H1 (cell line): ENCODE measurements at regions not wholly inside any gene's neighbourhood (a gene's known extent, or its start where the extent isn't known, plus 50 kb on each side); places are given as distances from the start of the nearest gene placed in this dataset.

ENCODE experiments used
- CTCF ChIA-PET: fragments of 300-600 bp; sonication (Branson Sonifier 250); formaldehyde crosslinking; loops from one replicate; lab custom pipeline; 2021; ENCODE audit not compliant: partially characterized antibody; lab: Charles Lee
- POLR2A ChIA-PET: fragments of 300-600 bp; sonication (Branson Sonifier 250); formaldehyde crosslinking; loops from one replicate; lab custom pipeline; 2021; ENCODE audit warnings: inconsistent platforms; ENCODE audit not compliant: partially characterized antibody; lab: Charles Lee
- DNase-seq, 2 experiments: peaks; one replicate each; pipeline versions ENCODE4 v3.0.0 to v3.0.0-alpha.2; 2010 to 2022; ENCODE audit warnings: low spot score in 2 of 2, low read depth in 1 of 2, mixed read lengths in 1 of 2
- FAIRE-seq: peaks from 2 replicates; lab custom pipeline; 2011; peaks lifted over from hg19 to GRCh38; lab: Jason Lieb, UNC
- H2AFZ ChIP-seq: 2 replicates; pipeline ENCODE4 v1.8.1; 2012; ENCODE audit warnings: low read length, inconsistent platforms
- H2AK5ac ChIP-seq: 2 replicates; pipeline ENCODE4 v1.6.1; 2013; ENCODE audit warnings: low read depth, low read length
- H2BK120ac ChIP-seq: replicated peaks from 2 replicates; pipeline ENCODE3; 2013; ENCODE audit warnings: low read depth, low read length, inconsistent platforms
- H2BK12ac ChIP-seq: 2 replicates; pipeline ENCODE4 v1.6.1; 2013; ENCODE audit warnings: low read depth, low read length
- H2BK15ac ChIP-seq: 2 replicates; pipeline ENCODE4 v1.6.1; 2013; ENCODE audit warnings: low read length
- H2BK20ac ChIP-seq: 2 replicates; pipeline ENCODE4 v1.6.1; 2013; ENCODE audit warnings: low read length
- H2BK5ac ChIP-seq: 2 replicates; pipeline ENCODE4 v1.6.1; 2013; ENCODE audit warnings: low read depth, low read length
- H3K14ac ChIP-seq: 2 replicates; pipeline ENCODE4 v1.6.1; 2013; ENCODE audit warnings: inconsistent platforms; ENCODE audit not compliant: insufficient read length
- H3K18ac ChIP-seq: 2 replicates; pipeline ENCODE4 v1.6.1; 2013; ENCODE audit warnings: low read length; ENCODE audit errors: extremely low read depth
- H3K23ac ChIP-seq: 2 replicates; pipeline ENCODE4 v1.6.1; 2013; ENCODE audit warnings: inconsistent platforms; ENCODE audit not compliant: insufficient read length
- H3K23me2 ChIP-seq: 2 replicates; pipeline ENCODE4 v1.6.1; 2013; ENCODE audit warnings: low read depth, low read length
- H3K27ac ChIP-seq: 2 replicates; pipeline ENCODE4 v1.6.1; 2011; ENCODE audit warnings: low read depth, low read length, inconsistent platforms
- H3K27me3 ChIP-seq, 4 experiments: replicated peaks in 1 of 4; 1 replicate in 1 of 4; 2 replicates in 3 of 4; pipeline versions ENCODE4 v1.6.1 to v1.8.1; 2011 to 2013; ENCODE audit warnings: low read length in 3 of 4, mild to moderate bottlenecking in 3 of 4, inconsistent platforms in 2 of 4, mixed read lengths in 2 of 4, moderate library complexity in 1 of 4; ENCODE audit not compliant: control insufficient read depth in 3 of 4, insufficient read depth in 3 of 4; ENCODE audit errors: extremely low read depth in 1 of 4
- H3K36me3 ChIP-seq, 4 experiments: 2 replicates each; pipeline versions ENCODE4 v1.6.1 to v1.8.1; 2011 to 2013; ENCODE audit warnings: mild to moderate bottlenecking in 4 of 4, low read length in 3 of 4, moderate library complexity in 2 of 4, control low read depth in 1 of 4, inconsistent platforms in 1 of 4; ENCODE audit not compliant: insufficient read depth in 4 of 4, control insufficient read depth in 2 of 4
- H3K4ac ChIP-seq: replicated peaks from 2 replicates; pipeline ENCODE3; 2013; ENCODE audit warnings: low read length, low read depth, mixed read lengths, inconsistent platforms; ENCODE audit not compliant: insufficient read length
- H3K4me1 ChIP-seq, 4 experiments: replicated peaks in 1 of 4; 1 replicate in 1 of 4; 2 replicates in 3 of 4; pipeline versions ENCODE4 v1.6.1 to v1.8.1; 2011 to 2013; ENCODE audit warnings: low read length in 3 of 4, inconsistent platforms in 2 of 4, mixed read lengths in 1 of 4; ENCODE audit not compliant: insufficient read depth in 4 of 4, control insufficient read depth in 3 of 4
- H3K4me2 ChIP-seq, 2 experiments: 2 replicates each; pipeline versions ENCODE4 v1.6.1 to v1.8.1; 2011 to 2013; ENCODE audit warnings: low read depth in 2 of 2, low read length in 2 of 2, control low read depth in 1 of 2, inconsistent platforms in 1 of 2, mild to moderate bottlenecking in 1 of 2; ENCODE audit not compliant: insufficient read depth in 1 of 2
- H3K4me3 ChIP-seq, 4 experiments: fragments of 200-600, 300-600 bp in 1 of 4; sonication (generic), shearing (Covaris generic), sonication (Bioruptor Twin) in 1 of 4; 2 replicates each; pipeline versions ENCODE4 v1.5.1 to v1.8.1; 2011 to 2016; ENCODE audit warnings: low read length in 4 of 4, low read depth in 3 of 4, control low read depth in 2 of 4, inconsistent platforms in 2 of 4, mild to moderate bottlenecking in 2 of 4, mixed read lengths in 1 of 4, moderate library complexity in 1 of 4; ENCODE audit not compliant: insufficient read depth in 2 of 4; ENCODE audit errors: extremely low read depth in 1 of 4
- H3K56ac ChIP-seq: replicated peaks from 2 replicates; pipeline ENCODE3; 2013; ENCODE audit warnings: low read depth, mild to moderate bottlenecking, mixed read lengths, low read length, inconsistent platforms; ENCODE audit not compliant: insufficient read length
- H3K79me1 ChIP-seq: 2 replicates; pipeline ENCODE4 v1.6.1; 2013; ENCODE audit warnings: low read depth, low read length, control low read depth
- H3K79me2 ChIP-seq, 2 experiments: 2 replicates each; pipeline versions ENCODE4 v1.6.1 to v1.8.1; 2012 to 2013; ENCODE audit warnings: low read length in 2 of 2, mild to moderate bottlenecking in 2 of 2, inconsistent platforms in 1 of 2; ENCODE audit not compliant: insufficient read depth in 2 of 2, control insufficient read depth in 1 of 2
- H3K9ac ChIP-seq, 4 experiments: replicated peaks in 1 of 4; 1 replicate in 1 of 4; 2 replicates in 3 of 4; pipeline versions ENCODE4 v1.6.1 to v1.8.1; 2011 to 2013; ENCODE audit warnings: low read depth in 3 of 4, low read length in 3 of 4, control low read depth in 2 of 4, mild to moderate bottlenecking in 2 of 4, moderate library complexity in 2 of 4, inconsistent platforms in 1 of 4; ENCODE audit errors: extremely low read depth in 1 of 4
- H3K9me3 ChIP-seq, 2 experiments: 2 replicates each; pipeline versions ENCODE4 v1.6.1 to v1.8.1; 2012 to 2013; ENCODE audit warnings: mild to moderate bottlenecking in 2 of 2, moderate library complexity in 2 of 2, control low read depth in 1 of 2, inconsistent platforms in 1 of 2, low read depth in 1 of 2, low read length in 1 of 2, mixed read lengths in 1 of 2; ENCODE audit not compliant: insufficient read depth in 2 of 2
- H4K20me1 ChIP-seq, 2 experiments: replicated peaks in 1 of 2; 2 replicates each; pipeline versions ENCODE3 to v1.8.1; 2011 to 2013; ENCODE audit warnings: inconsistent platforms in 2 of 2, low read length in 2 of 2, mild to moderate bottlenecking in 1 of 2; ENCODE audit not compliant: insufficient read depth in 2 of 2, control insufficient read depth in 1 of 2
- H4K5ac ChIP-seq: 2 replicates; pipeline ENCODE4 v1.6.1; 2013; ENCODE audit warnings: low read length, low read depth, mixed read lengths, inconsistent platforms; ENCODE audit not compliant: insufficient read length
- H4K8ac ChIP-seq: 2 replicates; pipeline ENCODE4 v1.8.0; 2013; ENCODE audit warnings: mild to moderate bottlenecking, moderate library complexity, low read length, inconsistent platforms; ENCODE audit not compliant: insufficient read depth; ENCODE audit errors: extremely low read depth
- H4K91ac ChIP-seq: replicated peaks from 2 replicates; pipeline ENCODE3; 2013; ENCODE audit warnings: low read length, mixed read lengths, inconsistent platforms; ENCODE audit not compliant: insufficient read length
- ASH2L ChIP-seq: fragments of 200-600, 300-600 bp; sonication (generic); IDR thresholded peaks from one replicate; pipeline ENCODE4 v1.7.1; 2017; ENCODE audit warnings: low read length
- CEBPB ChIP-seq: IDR thresholded peaks from 2 replicates; pipeline ENCODE4 v1.6.1; 2012; ENCODE audit warnings: low read depth, low read length
- CHD1 ChIP-seq: IDR thresholded peaks from 2 replicates; pipeline ENCODE4 v1.6.1; 2012; ENCODE audit warnings: low read depth, low read length, improper control_type of control experiment
- FOSL1 ChIP-seq: IDR thresholded peaks from 2 replicates; pipeline ENCODE4 v1.6.1; 2011; ENCODE audit warnings: mild to moderate bottlenecking, low read depth, low read length, moderate library complexity; ENCODE audit not compliant: insufficient read depth
- GABPA ChIP-seq: IDR thresholded peaks from 2 replicates; pipeline ENCODE4 v1.6.1; 2011; ENCODE audit warnings: mild to moderate bottlenecking, low read length, moderate library complexity, borderline replicate concordance; ENCODE audit not compliant: insufficient read depth
- KDM1A ChIP-seq: fragments of 200-600, 300-600 bp; sonication (generic); IDR thresholded peaks from 2 replicates; pipeline ENCODE4 v1.7.1; 2016; ENCODE audit warnings: mild to moderate bottlenecking, low read length, borderline replicate concordance
- KDM5A ChIP-seq: fragments of 200-600 bp; IDR thresholded peaks from 2 replicates; pipeline ENCODE4 v1.7.1; 2012; ENCODE audit warnings: mild to moderate bottlenecking, low read length, inconsistent platforms, mixed read lengths
- NANOG ChIP-seq: IDR thresholded peaks from 2 replicates; pipeline ENCODE4 v1.6.1; 2011; ENCODE audit warnings: low read length, low read depth, mild to moderate bottlenecking, inconsistent platforms; ENCODE audit not compliant: insufficient read depth, poor library complexity, severe bottlenecking
- NRF1 ChIP-seq: IDR thresholded peaks from 2 replicates; pipeline ENCODE4 v1.6.1; 2011; ENCODE audit warnings: mild to moderate bottlenecking, low read depth, low read length, improper control_type of control experiment
- POU5F1 ChIP-seq: IDR thresholded peaks from 2 replicates; pipeline ENCODE4 v1.6.1; 2011; ENCODE audit warnings: low read depth, mild to moderate bottlenecking, low read length, moderate library complexity
- RBBP5 ChIP-seq: IDR thresholded peaks from 2 replicates; pipeline ENCODE4 v1.7.1; 2012; ENCODE audit warnings: low read depth, mild to moderate bottlenecking, inconsistent platforms, low read length, moderate library complexity, borderline replicate concordance
- SIRT6 ChIP-seq: IDR thresholded peaks from one replicate; pipeline ENCODE4 v1.7.1; 2012; ENCODE audit warnings: low read length, inconsistent platforms
- SIX5 ChIP-seq: IDR thresholded peaks from 2 replicates; pipeline ENCODE4 v1.6.1; 2011; ENCODE audit warnings: mild to moderate bottlenecking, low read depth, low read length
- SP1 ChIP-seq: IDR thresholded peaks from 2 replicates; pipeline ENCODE4 v1.6.1; 2011; ENCODE audit warnings: low read depth, low read length
- SP4 ChIP-seq: IDR thresholded peaks from 2 replicates; pipeline ENCODE4 v1.6.1; 2012; ENCODE audit warnings: low read length, inconsistent platforms
- TBP ChIP-seq: IDR thresholded peaks from 2 replicates; pipeline ENCODE4 v1.6.1; 2011; ENCODE audit warnings: low read depth, low read length, improper control_type of control experiment
- WGBS, 2 experiments: shearing (Covaris generic) in 1 of 2; methylation state at CpG; one replicate each; pipeline versions ENCODE4 v1.1.6 to v1.1.7; 2013 to 2015; ENCODE audit warnings: low lambda C conversion rate in 2 of 2, mixed read lengths in 2 of 2, inconsistent platforms in 1 of 2, low coverage in 1 of 2, missing lambda C conversion rate in 1 of 2; ENCODE audit not compliant: insufficient replicate concordance in 2 of 2, insufficient coverage in 1 of 2, insufficient read length in 1 of 2; ENCODE audit errors: extremely low coverage in 1 of 2, missing lambda C conversion rate in 1 of 2; 5-methylcytosine and 5-hydroxymethylcytosine counted together
- TF ChIP-seq, protein P1 (sequence below): IDR thresholded peaks from 2 replicates; pipeline ENCODE4 v1.6.1; 2012; ENCODE audit warnings: inconsistent platforms

DNA sequence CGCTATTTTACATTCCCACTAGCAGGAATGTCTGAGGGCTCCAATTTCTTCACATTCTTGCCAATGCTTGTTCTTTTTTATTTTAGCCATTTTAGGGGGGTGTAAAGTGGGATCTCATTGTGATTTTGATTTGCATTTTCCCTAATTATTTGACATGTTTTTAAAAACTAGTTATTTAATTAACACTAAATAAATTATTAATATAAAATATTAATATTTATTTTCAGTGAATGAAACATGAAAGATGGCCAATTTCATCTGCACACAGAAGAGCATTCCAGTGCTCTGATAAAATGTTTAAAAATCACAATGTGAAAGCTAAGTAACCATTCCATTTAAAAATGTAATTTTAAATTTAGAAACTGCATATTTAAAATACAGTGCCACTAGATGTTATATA lies 322.2 kb upstream of the ZNF521 start:
- Histone ChIP-seq H3K4ac (no peak overlapping the region), H3K4me2 (no peak overlapping the region), H4K91ac (no peak overlapping the region), H3K36me3 (no peaks in the 10 kb centered on the region), H2BK12ac (no peak overlapping the region), H3K79me1 (no peaks in the 10 kb centered on the region), H3K9me3 (no peaks in the 10 kb centered on the region), H3K27ac (no peak overlapping the region), H3K9ac (no peak overlapping the region), H3K4me3 (no peak overlapping the region), H2AFZ (no peak overlapping the region), H4K20me1 (no peaks in the 10 kb centered on the region), H3K56ac (no peak overlapping the region), H3K14ac (no peak overlapping the region), H2AK5ac (no peak overlapping the region), H2BK5ac (no peak overlapping the region), H3K23ac (no peak overlapping the region), H2BK20ac (no peak overlapping the region), H3K4me1 (peaks cover 6 to 19% (median 12%) of the 10 kb centered on the region in 4 experiments), H2BK15ac (no peak overlapping the region), H3K18ac (no peak overlapping the region), H3K27me3 (no peaks in the 10 kb centered on the region), H3K79me2 (no peaks in the 10 kb centered on the region), H4K5ac (no peak overlapping the region), H3K23me2 (no peaks in the 10 kb centered on the region), H2BK120ac (no peak overlapping the region), H4K8ac (no peak overlapping the region)
- POLR2A ChIA-PET, result no interaction called here
- CTCF ChIA-PET, result no interaction called here
- 100% methylated on average over 1 of the region's 1 CpG; no CpG with 5 or more reads in 1 of the 2 experiments for WGBS, 2 experiments
- FAIRE-seq, result no peak
- no peak for DNase-seq
- no peak for TF ChIP-seq NANOG
- no peak for TF ChIP-seq RBBP5
- no peak for TF ChIP-seq SIRT6
- no peak for TF ChIP-seq SIX5
- no peak for TF ChIP-seq KDM1A
- TF ChIP-seq GABPA, result no peak
- TF ChIP-seq TBP, result no peak
- no peak for TF ChIP-seq NRF1
- no peak for TF ChIP-seq ASH2L
- no peak for TF ChIP-seq CHD1
- no peak for TF ChIP-seq SP4
- TF ChIP-seq CEBPB, result no peak
- TF ChIP-seq, protein P1, sequence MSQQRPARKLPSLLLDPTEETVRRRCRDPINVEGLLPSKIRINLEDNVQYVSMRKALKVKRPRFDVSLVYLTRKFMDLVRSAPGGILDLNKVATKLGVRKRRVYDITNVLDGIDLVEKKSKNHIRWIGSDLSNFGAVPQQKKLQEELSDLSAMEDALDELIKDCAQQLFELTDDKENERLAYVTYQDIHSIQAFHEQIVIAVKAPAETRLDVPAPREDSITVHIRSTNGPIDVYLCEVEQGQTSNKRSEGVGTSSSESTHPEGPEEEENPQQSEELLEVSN, result no peak
- no peak for TF ChIP-seq FOSL1
- TF ChIP-seq POU5F1, result no peak
- TF ChIP-seq SP1, result no peak
- TF ChIP-seq KDM5A, result no peak
